GM23338 (cell line): ENCODE measurements at regions not wholly inside any gene's neighbourhood (a gene's known extent, or its start where the extent isn't known, plus 50 kb on each side); places are given as distances from the start of the nearest gene placed in this dataset.

ENCODE experiments used
- CREB1 ChIP-seq: fragments of 250-450 bp; sonication (Bioruptor Pico); IDR thresholded peaks from 2 replicates; pipeline ENCODE4 v1.5.0; 2020; ENCODE audit warnings: low read depth, mild to moderate bottlenecking, moderate library complexity
- EZH2 ChIP-seq: fragments of 200-600 bp; sonication (generic); IDR thresholded peaks from one replicate; pipeline ENCODE4 v1.8.0; 2017; ENCODE audit warnings: antibody characterized with exemption, mild to moderate bottlenecking, low read depth; ENCODE audit not compliant: unreplicated experiment
- JUNB ChIP-seq: IDR thresholded peaks from one replicate; pipeline ENCODE4 v1.6.1; 2016; ENCODE audit warnings: antibody characterized with exemption; ENCODE audit not compliant: unreplicated experiment
- POLR2AphosphoS5 ChIP-seq: IDR thresholded peaks from 2 replicates; pipeline ENCODE4 v1.6.1; 2016; ENCODE audit warnings: antibody characterized with exemption, low read depth
- TF ChIP-seq, protein P1 (sequence below): IDR thresholded peaks from one replicate; pipeline ENCODE4 v1.6.1; 2018; ENCODE audit warnings: antibody characterized with exemption; ENCODE audit not compliant: unreplicated experiment
- TF ChIP-seq, protein P2 (sequence below), 2 experiments: fragments of 200-600 bp in 1 of 2; sonication (generic) in 1 of 2; conservative IDR thresholded peaks; 2 replicates each; pipeline versions ENCODE4 v1.5.1 to v1.6.1; 2016 to 2017; ENCODE audit warnings: antibody characterized with exemption in 2 of 2, low read depth in 2 of 2, mild to moderate bottlenecking in 2 of 2, moderate library complexity in 1 of 2
- TF ChIP-seq, protein P3 (sequence below): IDR thresholded peaks from 2 replicates; pipeline ENCODE4 v1.6.1; 2016; ENCODE audit warnings: antibody characterized with exemption

DNA sequence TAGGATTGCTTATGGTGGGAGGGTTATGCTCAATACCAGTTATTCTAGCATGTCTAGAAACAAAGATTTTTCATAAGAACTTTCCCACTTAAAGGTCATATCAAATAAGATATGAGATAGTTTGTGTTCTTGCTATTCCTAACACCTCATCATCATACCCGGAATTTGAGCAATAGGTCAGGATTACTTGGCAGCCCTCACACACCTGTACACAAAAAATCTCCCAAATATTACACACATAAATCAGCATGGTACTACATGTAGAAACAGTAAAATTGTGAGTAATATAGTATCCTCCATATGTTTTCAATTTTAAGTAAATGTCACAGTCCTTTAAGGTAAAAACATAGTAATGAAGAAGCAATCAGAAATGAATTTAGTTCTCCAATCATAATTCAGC is 113.7 kb downstream of the SLC25A46 start:
- TF ChIP-seq EZH2 (no peak), CREB1 (CRISPR knock-in tag) (no peak), POLR2AphosphoS5 (no peak), JUNB (no peak)
- TF ChIP-seq, protein P1, sequence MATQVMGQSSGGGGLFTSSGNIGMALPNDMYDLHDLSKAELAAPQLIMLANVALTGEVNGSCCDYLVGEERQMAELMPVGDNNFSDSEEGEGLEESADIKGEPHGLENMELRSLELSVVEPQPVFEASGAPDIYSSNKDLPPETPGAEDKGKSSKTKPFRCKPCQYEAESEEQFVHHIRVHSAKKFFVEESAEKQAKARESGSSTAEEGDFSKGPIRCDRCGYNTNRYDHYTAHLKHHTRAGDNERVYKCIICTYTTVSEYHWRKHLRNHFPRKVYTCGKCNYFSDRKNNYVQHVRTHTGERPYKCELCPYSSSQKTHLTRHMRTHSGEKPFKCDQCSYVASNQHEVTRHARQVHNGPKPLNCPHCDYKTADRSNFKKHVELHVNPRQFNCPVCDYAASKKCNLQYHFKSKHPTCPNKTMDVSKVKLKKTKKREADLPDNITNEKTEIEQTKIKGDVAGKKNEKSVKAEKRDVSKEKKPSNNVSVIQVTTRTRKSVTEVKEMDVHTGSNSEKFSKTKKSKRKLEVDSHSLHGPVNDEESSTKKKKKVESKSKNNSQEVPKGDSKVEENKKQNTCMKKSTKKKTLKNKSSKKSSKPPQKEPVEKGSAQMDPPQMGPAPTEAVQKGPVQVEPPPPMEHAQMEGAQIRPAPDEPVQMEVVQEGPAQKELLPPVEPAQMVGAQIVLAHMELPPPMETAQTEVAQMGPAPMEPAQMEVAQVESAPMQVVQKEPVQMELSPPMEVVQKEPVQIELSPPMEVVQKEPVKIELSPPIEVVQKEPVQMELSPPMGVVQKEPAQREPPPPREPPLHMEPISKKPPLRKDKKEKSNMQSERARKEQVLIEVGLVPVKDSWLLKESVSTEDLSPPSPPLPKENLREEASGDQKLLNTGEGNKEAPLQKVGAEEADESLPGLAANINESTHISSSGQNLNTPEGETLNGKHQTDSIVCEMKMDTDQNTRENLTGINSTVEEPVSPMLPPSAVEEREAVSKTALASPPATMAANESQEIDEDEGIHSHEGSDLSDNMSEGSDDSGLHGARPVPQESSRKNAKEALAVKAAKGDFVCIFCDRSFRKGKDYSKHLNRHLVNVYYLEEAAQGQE = no peak
- TF ChIP-seq, protein P2, sequence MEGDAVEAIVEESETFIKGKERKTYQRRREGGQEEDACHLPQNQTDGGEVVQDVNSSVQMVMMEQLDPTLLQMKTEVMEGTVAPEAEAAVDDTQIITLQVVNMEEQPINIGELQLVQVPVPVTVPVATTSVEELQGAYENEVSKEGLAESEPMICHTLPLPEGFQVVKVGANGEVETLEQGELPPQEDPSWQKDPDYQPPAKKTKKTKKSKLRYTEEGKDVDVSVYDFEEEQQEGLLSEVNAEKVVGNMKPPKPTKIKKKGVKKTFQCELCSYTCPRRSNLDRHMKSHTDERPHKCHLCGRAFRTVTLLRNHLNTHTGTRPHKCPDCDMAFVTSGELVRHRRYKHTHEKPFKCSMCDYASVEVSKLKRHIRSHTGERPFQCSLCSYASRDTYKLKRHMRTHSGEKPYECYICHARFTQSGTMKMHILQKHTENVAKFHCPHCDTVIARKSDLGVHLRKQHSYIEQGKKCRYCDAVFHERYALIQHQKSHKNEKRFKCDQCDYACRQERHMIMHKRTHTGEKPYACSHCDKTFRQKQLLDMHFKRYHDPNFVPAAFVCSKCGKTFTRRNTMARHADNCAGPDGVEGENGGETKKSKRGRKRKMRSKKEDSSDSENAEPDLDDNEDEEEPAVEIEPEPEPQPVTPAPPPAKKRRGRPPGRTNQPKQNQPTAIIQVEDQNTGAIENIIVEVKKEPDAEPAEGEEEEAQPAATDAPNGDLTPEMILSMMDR (conservative IDR thresholded peaks at IDR 0.05; ENCODE audit: low read depth in 2 of 2) = no peak
- TF ChIP-seq, protein P3, sequence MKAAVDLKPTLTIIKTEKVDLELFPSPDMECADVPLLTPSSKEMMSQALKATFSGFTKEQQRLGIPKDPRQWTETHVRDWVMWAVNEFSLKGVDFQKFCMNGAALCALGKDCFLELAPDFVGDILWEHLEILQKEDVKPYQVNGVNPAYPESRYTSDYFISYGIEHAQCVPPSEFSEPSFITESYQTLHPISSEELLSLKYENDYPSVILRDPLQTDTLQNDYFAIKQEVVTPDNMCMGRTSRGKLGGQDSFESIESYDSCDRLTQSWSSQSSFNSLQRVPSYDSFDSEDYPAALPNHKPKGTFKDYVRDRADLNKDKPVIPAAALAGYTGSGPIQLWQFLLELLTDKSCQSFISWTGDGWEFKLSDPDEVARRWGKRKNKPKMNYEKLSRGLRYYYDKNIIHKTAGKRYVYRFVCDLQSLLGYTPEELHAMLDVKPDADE = no peak
